Esophagus squamous epithelium (tissue), 5 donors: ENCODE measurements at regions not wholly inside any gene's neighbourhood (a gene's known extent, or its start where the extent isn't known, plus 50 kb on each side); places are given as distances from the start of the nearest gene placed in this dataset.

Experiments
- DNase-seq: peaks from one replicate; lab custom pipeline; 2025; lab: John Stamatoyannopoulos, UW
- H3K27ac ChIP-seq, 4 donors: fragments of 200-600 bp; sonication (generic); one replicate each; pipeline ENCODE4 v1.5.1; 2016 to 2019; ENCODE audit warnings: mild to moderate bottlenecking in 1 of 4
- H3K27me3 ChIP-seq, 4 donors: fragments of 200-600 bp; sonication (generic); 1 replicate in 3 of 4; 2 replicates in 1 of 4; pipeline versions ENCODE4 v1.5.1 to v1.6.0; 2017 to 2021; ENCODE audit warnings: antibody characterized with exemption in 1 of 4
- H3K36me3 ChIP-seq, 3 donors: fragments of 200-600 bp; sonication (generic); one replicate each; pipeline ENCODE4 v1.5.1; 2016 to 2019
- H3K4me1 ChIP-seq, 3 donors: fragments of 200-600 bp; sonication (generic); one replicate each; pipeline ENCODE4 v1.5.1; 2017 to 2019
- H3K4me3 ChIP-seq, 4 donors: fragments of 200-600 bp; sonication (generic); 1 replicate in 3 of 4; 2 replicates in 1 of 4; pipeline ENCODE4 v1.5.1; 2016 to 2019; ENCODE audit warnings: mild to moderate bottlenecking in 2 of 4, moderate library complexity in 1 of 4
- H3K9me3 ChIP-seq, 3 donors: fragments of 200-600 bp; sonication (generic); one replicate each; pipeline ENCODE4 v1.5.1; 2016 to 2019
- CTCF ChIP-seq, 6 experiments: fragments of 450-650 bp in 4 of 6; fragments of 200-600 bp in 2 of 6; sonication (generic) in 2 of 6; IDR thresholded peaks; one replicate each; pipeline ENCODE4 v1.5.1; 2016 to 2019; ENCODE audit warnings: antibody characterized with exemption in 6 of 6, mild to moderate bottlenecking in 4 of 6, moderate library complexity in 4 of 6
- POLR2A ChIP-seq, 4 donors: fragments of 450-650 bp; IDR thresholded peaks; one replicate each; pipeline ENCODE4 v1.6.1; 2017; ENCODE audit warnings: antibody characterized with exemption in 4 of 4, mild to moderate bottlenecking in 4 of 4, moderate library complexity in 3 of 4
- WGBS, 2 donors: methylation state at CpG; one replicate each; pipeline ENCODE4 v1.1.5; 2018; 5-methylcytosine and 5-hydroxymethylcytosine counted together
- intact Hi-C: fragments of 100-400 bp; cut with DNase I; formaldehyde crosslinking; loops from one replicate; pipeline ENCODE4 v1.15.0; 2022
- donor health status: DM: yes; HTN: yes; CAD: no.

- no peaks in the 10 kb centered on the region for H3K9me3 ChIP-seq
- H3K27me3 ChIP-seq = no peaks in the 10 kb centered on the region
- DNase-seq = no peak
- TF ChIP-seq POLR2A (IDR thresholded peaks at IDR 0.05) = no peak
- no peak for TF ChIP-seq CTCF (IDR thresholded peaks at IDR 0.05)
- no peaks in the 10 kb centered on the region for H3K4me1 ChIP-seq
- no peaks in the 10 kb centered on the region for H3K36me3 ChIP-seq
- intact Hi-C loops = no loop called here
- H3K4me3 ChIP-seq = no peak overlapping the region
- WGBS, 2 donors = 76 to 90% methylated on average over 5 of the region's 5 CpGs
- H3K27ac ChIP-seq = no peak overlapping the region
Measured at GRCh38 chr4:11685481-11685880, 256.8 kb upstream of the HS3ST1 start.

- 79 to 93% methylated on average over 3 of the region's 3 CpGs for WGBS, 2 donors
- Histone ChIP-seq H3K9me3 (no peaks in the 10 kb centered on the region), H3K27ac (no peak overlapping the region), H3K4me3 (no peak overlapping the region), H3K27me3 (no peaks in the 10 kb centered on the region), H3K36me3 (no peaks in the 10 kb centered on the region), H3K4me1 (no peaks in the 10 kb centered on the region)
- DNase-seq = no peak
- intact Hi-C loops = no loop called here
- TF ChIP-seq POLR2A (IDR thresholded peaks at IDR 0.05) = no peak
- TF ChIP-seq CTCF (IDR thresholded peaks at IDR 0.05) = no peak
Measured at GRCh38 chr4:11675051-11675800, 246.5 kb upstream of the HS3ST1 start.

GRCh38 chr4:11670304-11670703 lies 241.6 kb upstream of the HS3ST1 start:
- no peak for DNase-seq
- no peaks in the 10 kb centered on the region for H3K36me3 ChIP-seq
- TF ChIP-seq POLR2A (IDR thresholded peaks at IDR 0.05) (no peak), CTCF (IDR thresholded peaks at IDR 0.05) (no peak)
- no peak overlapping the region for H3K27ac ChIP-seq
- H3K9me3 ChIP-seq = no peaks in the 10 kb centered on the region
- no peaks in the 10 kb centered on the region for H3K27me3 ChIP-seq
- H3K4me1 ChIP-seq = no peaks in the 10 kb centered on the region
- intact Hi-C loops = no loop called here
- H3K4me3 ChIP-seq = no peak overlapping the region

- no peak overlapping the region for H3K27ac ChIP-seq
- no peak for DNase-seq
- TF ChIP-seq POLR2A (IDR thresholded peaks at IDR 0.05) (no peak), CTCF (IDR thresholded peaks at IDR 0.05) (no peak)
- WGBS, 2 donors = 85 to 87% methylated on average over 2 of the region's 2 CpGs
- H3K36me3 ChIP-seq = no peaks in the 10 kb centered on the region
- H3K4me1 ChIP-seq = no peaks in the 10 kb centered on the region
- H3K9me3 ChIP-seq = no peaks in the 10 kb centered on the region
- H3K4me3 ChIP-seq = no peak overlapping the region
- H3K27me3 ChIP-seq = no peaks in the 10 kb centered on the region
- intact Hi-C loops = no loop called here
Measured at GRCh38 chr4:11669156-11669555, 240.5 kb upstream of the HS3ST1 start.

GRCh38 chr4:11663114-11663513 lies 234.4 kb upstream of the HS3ST1 start:
- Histone ChIP-seq H3K4me1 (no peaks in the 10 kb centered on the region), H3K4me3 (no peak overlapping the region), H3K36me3 (no peaks in the 10 kb centered on the region), H3K27me3 (no peaks in the 10 kb centered on the region), H3K27ac (no peak overlapping the region), H3K9me3 (no peaks in the 10 kb centered on the region)
- DNase-seq = no peak
- intact Hi-C loops = no loop called here
- TF ChIP-seq POLR2A (IDR thresholded peaks at IDR 0.05) = no peak
- TF ChIP-seq CTCF (IDR thresholded peaks at IDR 0.05) = no peak
- WGBS, 2 donors = 83 to 94% methylated on average over 3 to 4 of the region's 4 CpGs
